MM.1S (cell line): ENCODE measurements at regions not wholly inside any gene's neighbourhood (a gene's known extent, or its start where the extent isn't known, plus 50 kb on each side); places are given as distances from the start of the nearest gene placed in this dataset.

ENCODE experiments used
- EZH2 ChIP-seq: fragments of 300-600 bp; sonication (generic); optimal IDR thresholded peaks from 2 replicates; pipeline ENCODE3; 2017; ENCODE audit warnings: low read depth, mild to moderate bottlenecking, antibody characterized with exemption, low read length, mixed read lengths
- TF ChIP-seq, protein P1 (sequence below): fragments of 300-600 bp; sonication (generic); IDR thresholded peaks from 2 replicates; pipeline ENCODE4 v1.5.1; 2016; ENCODE audit warnings: antibody characterized with exemption, low read length, mixed read lengths

DNA sequence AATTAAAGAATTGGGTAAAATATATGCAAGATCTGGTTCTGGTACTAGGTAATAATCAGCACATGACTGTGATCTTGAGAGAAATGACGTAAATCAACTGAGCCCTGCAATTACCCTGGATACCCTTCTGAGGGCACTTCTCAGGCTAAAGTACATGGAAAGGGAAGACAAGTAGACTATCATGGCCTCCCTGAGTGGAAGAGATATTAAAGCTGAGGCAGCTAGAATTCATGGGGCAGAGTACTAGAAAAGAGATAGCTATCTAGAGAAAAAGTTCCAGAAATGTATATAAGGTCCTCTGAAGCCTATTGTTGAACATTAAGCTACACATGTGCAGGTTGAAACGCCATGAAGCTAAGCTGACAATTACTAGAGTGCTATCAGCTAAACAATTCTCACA is 249.6 kb downstream of the NKX6-1 start:
- no peak for TF ChIP-seq EZH2
- TF ChIP-seq, protein P1, sequence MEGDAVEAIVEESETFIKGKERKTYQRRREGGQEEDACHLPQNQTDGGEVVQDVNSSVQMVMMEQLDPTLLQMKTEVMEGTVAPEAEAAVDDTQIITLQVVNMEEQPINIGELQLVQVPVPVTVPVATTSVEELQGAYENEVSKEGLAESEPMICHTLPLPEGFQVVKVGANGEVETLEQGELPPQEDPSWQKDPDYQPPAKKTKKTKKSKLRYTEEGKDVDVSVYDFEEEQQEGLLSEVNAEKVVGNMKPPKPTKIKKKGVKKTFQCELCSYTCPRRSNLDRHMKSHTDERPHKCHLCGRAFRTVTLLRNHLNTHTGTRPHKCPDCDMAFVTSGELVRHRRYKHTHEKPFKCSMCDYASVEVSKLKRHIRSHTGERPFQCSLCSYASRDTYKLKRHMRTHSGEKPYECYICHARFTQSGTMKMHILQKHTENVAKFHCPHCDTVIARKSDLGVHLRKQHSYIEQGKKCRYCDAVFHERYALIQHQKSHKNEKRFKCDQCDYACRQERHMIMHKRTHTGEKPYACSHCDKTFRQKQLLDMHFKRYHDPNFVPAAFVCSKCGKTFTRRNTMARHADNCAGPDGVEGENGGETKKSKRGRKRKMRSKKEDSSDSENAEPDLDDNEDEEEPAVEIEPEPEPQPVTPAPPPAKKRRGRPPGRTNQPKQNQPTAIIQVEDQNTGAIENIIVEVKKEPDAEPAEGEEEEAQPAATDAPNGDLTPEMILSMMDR: no peak
